ENCODE measurements at regions not wholly inside any gene's neighbourhood (a gene's known extent, or its start where the extent isn't known, plus 50 kb on each side); places are given as distances from the start of the nearest gene placed in this dataset.
A peak's percentile ranks its signal among the peaks of the same experiment; 100 is the strongest.

DNA sequence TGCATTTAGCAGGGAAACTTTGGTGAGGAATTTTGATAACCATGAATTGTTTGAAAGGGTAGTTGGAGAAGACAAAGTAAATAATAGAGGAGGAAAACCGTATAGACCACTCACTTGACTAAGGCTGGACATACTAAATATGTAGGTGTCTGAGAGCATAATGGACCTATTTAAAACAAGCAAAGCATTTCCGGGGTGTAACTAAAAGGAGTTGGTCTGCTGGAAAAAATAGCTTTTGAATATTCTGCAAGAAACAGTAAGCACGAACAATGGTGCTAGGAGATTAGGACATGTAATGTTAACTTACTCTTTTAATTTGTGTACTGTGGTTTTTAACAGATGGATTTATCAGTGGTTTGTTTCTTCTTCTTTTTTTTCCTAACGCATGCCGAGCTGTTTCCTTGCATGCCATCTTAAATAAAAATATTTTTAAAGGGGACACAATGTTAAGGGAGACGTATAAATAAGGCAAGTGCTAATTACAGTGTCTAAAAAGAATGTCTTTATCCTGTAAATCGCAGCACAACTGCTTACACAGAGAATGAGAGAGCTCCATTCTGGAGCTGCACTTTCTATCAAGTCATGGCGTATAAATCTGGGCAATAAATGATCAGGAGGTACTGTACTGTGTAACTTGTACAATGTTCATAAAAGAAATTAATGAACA, 492.1 kb downstream of the LMO4 start:
- Histone ChIP-seq H3K4me3 (no peak overlapping the region), H3K36me3 (no peaks in the 10 kb centered on the region), H3K27ac (no peak overlapping the region), H3K9me3 (no peaks in the 10 kb centered on the region), H3K4me1 (no peaks in the 10 kb centered on the region), H3K27me3 (no peaks in the 10 kb centered on the region)
- TF ChIP-seq POLR2A (IDR thresholded peaks at IDR 0.05) = no peak
- TF ChIP-seq, protein P1, sequence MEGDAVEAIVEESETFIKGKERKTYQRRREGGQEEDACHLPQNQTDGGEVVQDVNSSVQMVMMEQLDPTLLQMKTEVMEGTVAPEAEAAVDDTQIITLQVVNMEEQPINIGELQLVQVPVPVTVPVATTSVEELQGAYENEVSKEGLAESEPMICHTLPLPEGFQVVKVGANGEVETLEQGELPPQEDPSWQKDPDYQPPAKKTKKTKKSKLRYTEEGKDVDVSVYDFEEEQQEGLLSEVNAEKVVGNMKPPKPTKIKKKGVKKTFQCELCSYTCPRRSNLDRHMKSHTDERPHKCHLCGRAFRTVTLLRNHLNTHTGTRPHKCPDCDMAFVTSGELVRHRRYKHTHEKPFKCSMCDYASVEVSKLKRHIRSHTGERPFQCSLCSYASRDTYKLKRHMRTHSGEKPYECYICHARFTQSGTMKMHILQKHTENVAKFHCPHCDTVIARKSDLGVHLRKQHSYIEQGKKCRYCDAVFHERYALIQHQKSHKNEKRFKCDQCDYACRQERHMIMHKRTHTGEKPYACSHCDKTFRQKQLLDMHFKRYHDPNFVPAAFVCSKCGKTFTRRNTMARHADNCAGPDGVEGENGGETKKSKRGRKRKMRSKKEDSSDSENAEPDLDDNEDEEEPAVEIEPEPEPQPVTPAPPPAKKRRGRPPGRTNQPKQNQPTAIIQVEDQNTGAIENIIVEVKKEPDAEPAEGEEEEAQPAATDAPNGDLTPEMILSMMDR (IDR thresholded peaks at IDR 0.05) = no peak
- 59 to 66% (median 64%) methylated on average over 8 of the region's 8 CpGs for WGBS, 4 donors
- DNase-seq (no peak), ATAC-seq (no peak)
- intact Hi-C loops (cut with DNase I) = loop anchor here in 1 of 10 donors (10.0 kb wide), 1 partner anchor 486 kb away; no protein-coding TSS in a partner anchor

DNA sequence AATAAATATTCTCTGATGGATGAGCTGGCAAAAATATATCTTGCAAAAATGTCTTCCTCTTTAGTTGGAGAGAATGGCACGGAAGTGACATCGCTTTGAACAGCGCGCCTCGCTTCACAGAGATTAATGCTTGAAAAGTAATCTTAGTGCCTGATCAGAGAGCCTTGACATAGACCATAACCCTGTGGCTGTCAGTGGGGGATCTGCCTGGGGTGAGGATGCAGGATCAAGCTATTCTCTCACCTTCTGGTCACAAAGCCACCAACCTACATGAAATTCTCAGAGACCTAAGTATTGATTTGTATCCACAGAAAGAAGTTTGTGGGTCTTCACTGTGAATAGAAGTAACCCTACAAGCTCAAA, 492.6 kb downstream of the LMO4 start:
- Histone ChIP-seq H3K4me1 (no peaks in the 10 kb centered on the region), H3K27ac (no peak overlapping the region), H3K27me3 (no peaks in the 10 kb centered on the region), H3K9me3 (no peaks in the 10 kb centered on the region), H3K4me3 (no peak overlapping the region), H3K36me3 (no peaks in the 10 kb centered on the region)
- DNase-seq (no peak), ATAC-seq (no peak)
- intact Hi-C loops (cut with DNase I) = loop anchor here in 1 of 10 donors (10.0 kb wide), 1 partner anchor 487 kb away; no protein-coding TSS in a partner anchor
- 84 to 95% (median 90%) methylated on average over 5 of the region's 5 CpGs for WGBS, 4 donors
- TF ChIP-seq POLR2A (IDR thresholded peaks at IDR 0.05) = no peak

DNA sequence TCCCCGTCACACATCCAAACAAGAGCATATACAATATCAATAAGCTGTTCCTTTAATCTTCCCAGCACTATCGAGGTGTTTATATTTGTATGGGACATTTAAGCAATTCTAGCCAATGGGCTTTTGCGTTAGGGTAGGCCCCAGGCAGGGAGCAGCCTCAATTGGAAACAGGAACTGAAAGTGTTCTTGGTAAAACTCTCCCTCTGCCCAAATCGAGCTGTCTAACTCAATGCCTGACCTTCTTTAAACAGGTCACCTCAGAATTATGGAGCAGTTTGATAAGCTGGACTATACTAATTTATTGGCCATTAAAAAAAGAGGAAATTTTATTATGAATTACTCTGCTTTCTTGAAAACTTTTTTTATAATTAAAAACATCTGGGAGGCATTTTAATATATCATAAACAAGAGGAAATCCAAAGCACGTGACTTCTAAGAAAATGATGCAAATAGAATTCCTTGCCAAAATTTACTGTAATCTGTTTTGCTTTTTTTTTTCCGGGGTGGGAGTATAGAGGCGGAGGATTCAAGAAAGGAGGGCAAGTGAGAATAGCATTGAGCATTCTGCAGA, 498.1 kb downstream of the LMO4 start:
- H3K4me3 ChIP-seq = peak overlapping the region in 8 of 12 donors; percentile 3 to 53 (median 28)
- H3K27ac ChIP-seq = peak overlapping the region in 5 of 12 donors; percentile 21 to 48 (median 36)
- ATAC-seq (peak; percentile 69 to 93 (median 90)), DNase-seq (peak in 4 of 5 donors; percentile 22 to 69 (median 58))
- intact Hi-C loops (cut with DNase I) = loop anchor here in 1 of 10 donors (10.0 kb wide), 1 partner anchor 492 kb away; no protein-coding TSS in a partner anchor
- no peak for TF ChIP-seq POLR2A (IDR thresholded peaks at IDR 0.05)
- TF ChIP-seq, protein P1 (IDR thresholded peaks at IDR 0.05) = no peak
- H3K4me1 ChIP-seq = peaks cover 0 to 8% (median 0%) of the 10 kb centered on the region in 12 donors
- WGBS, 4 donors = 43 to 59% (median 50%) methylated on average over 7 of the region's 7 CpGs
- no peaks in the 10 kb centered on the region for H3K27me3 ChIP-seq
- H3K36me3 ChIP-seq = no peaks in the 10 kb centered on the region
- H3K9me3 ChIP-seq = no peaks in the 10 kb centered on the region

DNA sequence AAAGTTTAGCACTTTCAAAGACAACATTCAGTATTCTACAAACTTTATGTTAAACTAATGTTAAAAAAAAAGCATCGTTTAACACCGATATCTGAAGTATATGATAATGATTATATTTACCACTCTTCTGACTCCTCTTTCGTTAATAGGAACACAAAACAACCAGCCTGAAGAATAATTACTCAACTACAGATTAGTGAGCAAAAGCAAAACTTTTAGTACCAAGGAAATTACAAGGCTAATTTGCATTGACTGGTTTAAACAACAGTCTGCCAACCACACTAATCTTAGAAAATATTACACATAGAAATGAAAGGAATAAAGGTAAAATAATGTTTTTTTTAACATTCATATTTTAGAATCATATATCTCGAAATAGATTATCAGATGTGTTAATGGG, 500.7 kb downstream of the LMO4 start:
- Histone ChIP-seq H3K4me1 (peaks cover 0 to 12% (median 0%) of the 10 kb centered on the region in 12 donors), H3K27ac (no peak overlapping the region), H3K36me3 (no peaks in the 10 kb centered on the region), H3K27me3 (no peaks in the 10 kb centered on the region), H3K4me3 (no peak overlapping the region), H3K9me3 (no peaks in the 10 kb centered on the region)
- 90 to 94% (median 93%) methylated on average over 4 of the region's 4 CpGs for WGBS, 4 donors
- intact Hi-C loops (cut with DNase I) = loop anchor here in 1 of 10 donors (10.0 kb wide), 1 partner anchor 495 kb away; no protein-coding TSS in a partner anchor
- TF ChIP-seq, protein P1 (IDR thresholded peaks at IDR 0.05) = no peak
- no peak for TF ChIP-seq POLR2A (IDR thresholded peaks at IDR 0.05)
- DNase-seq (no peak), ATAC-seq (no peak)
